GM12875 (cell line): ENCODE measurements at regions not wholly inside any gene's neighbourhood (a gene's known extent, or its start where the extent isn't known, plus 50 kb on each side); places are given as distances from the start of the nearest gene placed in this dataset.
"Not testable (repeated sequence)": the region's sequence is repeated elsewhere in the genome, so short reads cannot be mapped to it uniquely, and the experiment has no call there.

ENCODE experiments used
- H3K4me3 ChIP-seq: one replicate; pipeline ENCODE4 v1.5.1; 2011; ENCODE audit warnings: low read depth, low read length, control low read depth
- CTCF ChIP-seq: IDR thresholded peaks from 2 replicates; pipeline ENCODE4 v1.5.1; 2011; ENCODE audit warnings: low read depth, mild to moderate bottlenecking, control low read depth, inconsistent platforms, low read length, moderate library complexity, borderline replicate concordance; ENCODE audit not compliant: insufficient read depth

GRCh38 chr11:97905671-97906070 lies 1115.1 kb upstream of the CNTN5 start:
- no peak overlapping the region for H3K4me3 ChIP-seq
- TF ChIP-seq CTCF: no peak

GRCh38 chr11:97908354-97908753 lies 1112.4 kb upstream of the CNTN5 start:
- H3K4me3 ChIP-seq: no peak overlapping the region

GRCh38 chr11:97909614-97910399 lies 1110.9 kb upstream of the CNTN5 start:
- no peak for TF ChIP-seq CTCF

More at GRCh38 chr11:97908354-97908753, 1112.4 kb upstream of the CNTN5 start:
- TF ChIP-seq CTCF: no peak

GRCh38 chr11:97912629-97913028 lies 1108.1 kb upstream of the CNTN5 start:
- no peak for TF ChIP-seq CTCF

More at GRCh38 chr11:97909614-97910399, 1110.9 kb upstream of the CNTN5 start:
- H3K4me3 ChIP-seq: no peak overlapping the region

GRCh38 chr11:97922933-97923332 lies 1097.8 kb upstream of the CNTN5 start:
- not testable (repeated sequence) for H3K4me3 ChIP-seq

More at GRCh38 chr11:97912629-97913028, 1108.1 kb upstream of the CNTN5 start:
- no peak overlapping the region for H3K4me3 ChIP-seq

- no peak overlapping the region for H3K4me3 ChIP-seq
- TF ChIP-seq CTCF: no peak
Observed at GRCh38 chr11:97934572-97935208, 1086.1 kb upstream of the CNTN5 start.

GRCh38 chr11:97937501-97937900 lies 1083.2 kb upstream of the CNTN5 start:
- H3K4me3 ChIP-seq: no peak overlapping the region
- TF ChIP-seq CTCF: no peak
